Progenitor cell of endocrine pancreas (in vitro differentiated cells): ENCODE measurements at regions not wholly inside any gene's neighbourhood (a gene's known extent, or its start where the extent isn't known, plus 50 kb on each side); places are given as distances from the start of the nearest gene placed in this dataset.

Experiments
- DNase-seq: peaks from one replicate; pipeline ENCODE4 v3.0.0; 2021; ENCODE audit warnings: low spot score; ENCODE audit not compliant: unreplicated experiment
- H3K27ac Mint-ChIP-seq: 2 replicates; pipeline ENCODE4 v1.8.0; 2021; ENCODE audit warnings: mild to moderate bottlenecking, moderate library complexity, mixed read lengths
- H3K27me3 Mint-ChIP-seq: 2 replicates; pipeline ENCODE4 v1.8.0; 2021; ENCODE audit warnings: mixed read lengths
- H3K36me3 Mint-ChIP-seq: 2 replicates; pipeline ENCODE4 v1.8.0; 2022; ENCODE audit warnings: mixed read lengths; ENCODE audit not compliant: insufficient read depth
- H3K4me1 Mint-ChIP-seq: 2 replicates; pipeline ENCODE4 v1.8.0; 2021; ENCODE audit warnings: low read depth, mixed read lengths
- H3K4me3 Mint-ChIP-seq: 2 replicates; pipeline ENCODE4 v1.8.0; 2021; ENCODE audit warnings: low read depth, mild to moderate bottlenecking, moderate library complexity, mixed read lengths
- H3K9me3 Mint-ChIP-seq: 2 replicates; pipeline ENCODE4 v1.8.0; 2021; ENCODE audit warnings: low read depth, mixed read lengths
- TF ChIP-seq, protein P1 (sequence below): fragments of 200-600 bp; sonication (generic); IDR thresholded peaks from one replicate; pipeline ENCODE4 v1.5.0; 2021; ENCODE audit warnings: antibody characterized with exemption, mild to moderate bottlenecking; ENCODE audit not compliant: unreplicated experiment

DNA sequence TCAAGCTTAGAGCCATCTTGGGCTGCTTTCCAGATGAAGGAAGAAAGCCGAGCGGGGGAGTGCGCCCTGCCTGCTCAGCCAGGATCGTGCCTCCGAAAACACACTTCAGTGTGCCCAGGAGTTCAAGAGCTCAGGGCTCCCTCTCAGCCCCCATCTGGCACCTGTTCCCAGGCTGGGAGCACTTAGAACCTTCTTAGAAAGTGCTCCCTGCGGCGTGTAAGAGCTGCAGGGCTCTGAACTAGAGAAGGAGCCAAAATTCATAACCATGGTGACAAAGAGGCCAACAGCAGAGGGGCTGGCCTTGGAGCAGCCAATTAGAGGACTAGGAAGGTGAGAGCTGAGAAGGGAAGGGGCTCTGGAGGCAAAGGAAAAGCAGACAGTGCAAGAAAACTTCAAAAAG, 59.0 kb upstream of the TNRC6C start:
- Mint-ChIP-seq H3K36me3 (no peaks in the 10 kb centered on the region), H3K4me3 (no peak overlapping the region), H3K27ac (no peak overlapping the region), H3K4me1 (peaks cover 2% of the 10 kb centered on the region), H3K27me3 (peaks cover 22% of the 10 kb centered on the region), H3K9me3 (no peaks in the 10 kb centered on the region)
- DNase-seq = no peak
- TF ChIP-seq, protein P1, sequence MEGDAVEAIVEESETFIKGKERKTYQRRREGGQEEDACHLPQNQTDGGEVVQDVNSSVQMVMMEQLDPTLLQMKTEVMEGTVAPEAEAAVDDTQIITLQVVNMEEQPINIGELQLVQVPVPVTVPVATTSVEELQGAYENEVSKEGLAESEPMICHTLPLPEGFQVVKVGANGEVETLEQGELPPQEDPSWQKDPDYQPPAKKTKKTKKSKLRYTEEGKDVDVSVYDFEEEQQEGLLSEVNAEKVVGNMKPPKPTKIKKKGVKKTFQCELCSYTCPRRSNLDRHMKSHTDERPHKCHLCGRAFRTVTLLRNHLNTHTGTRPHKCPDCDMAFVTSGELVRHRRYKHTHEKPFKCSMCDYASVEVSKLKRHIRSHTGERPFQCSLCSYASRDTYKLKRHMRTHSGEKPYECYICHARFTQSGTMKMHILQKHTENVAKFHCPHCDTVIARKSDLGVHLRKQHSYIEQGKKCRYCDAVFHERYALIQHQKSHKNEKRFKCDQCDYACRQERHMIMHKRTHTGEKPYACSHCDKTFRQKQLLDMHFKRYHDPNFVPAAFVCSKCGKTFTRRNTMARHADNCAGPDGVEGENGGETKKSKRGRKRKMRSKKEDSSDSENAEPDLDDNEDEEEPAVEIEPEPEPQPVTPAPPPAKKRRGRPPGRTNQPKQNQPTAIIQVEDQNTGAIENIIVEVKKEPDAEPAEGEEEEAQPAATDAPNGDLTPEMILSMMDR = no peak

GRCh38 chr17:77901481-77901880, 57.0 kb upstream of the TNRC6C start:
- no peak for DNase-seq
- Mint-ChIP-seq H3K9me3 (no peaks in the 10 kb centered on the region), H3K27ac (no peak overlapping the region), H3K36me3 (no peaks in the 10 kb centered on the region), H3K27me3 (peaks cover 28% of the 10 kb centered on the region), H3K4me3 (no peak overlapping the region), H3K4me1 (peaks cover 2% of the 10 kb centered on the region)
- TF ChIP-seq, protein P1 = no peak

DNA sequence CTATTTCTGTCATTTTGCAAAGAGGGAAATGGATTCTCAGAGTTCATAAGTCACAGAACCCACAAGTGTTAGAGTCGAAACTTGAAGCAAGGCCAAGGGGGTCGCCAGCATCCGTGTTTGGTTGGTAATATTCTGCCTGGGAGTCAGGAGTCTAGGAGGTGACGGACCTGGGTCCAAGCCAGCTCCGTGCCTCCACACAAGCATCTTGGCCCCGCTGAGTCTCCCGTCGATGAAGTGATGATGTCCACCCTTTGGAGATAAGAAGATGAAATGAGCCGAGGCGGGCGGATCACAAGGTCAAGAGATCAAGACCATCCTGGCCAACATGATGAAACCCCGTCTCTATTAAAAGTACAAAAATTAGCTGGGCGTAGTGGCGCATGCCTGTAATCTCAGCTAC, 53.2 kb upstream of the TNRC6C start:
- H3K36me3 Mint-ChIP-seq = no peaks in the 10 kb centered on the region
- no peaks in the 10 kb centered on the region for H3K4me1 Mint-ChIP-seq
- no peaks in the 10 kb centered on the region for H3K9me3 Mint-ChIP-seq
- H3K27me3 Mint-ChIP-seq = peaks cover 52% of the 10 kb centered on the region
- TF ChIP-seq, protein P1 = no peak
- no peak for DNase-seq
- no peak overlapping the region for H3K27ac Mint-ChIP-seq
- H3K4me3 Mint-ChIP-seq = no peak overlapping the region

DNA sequence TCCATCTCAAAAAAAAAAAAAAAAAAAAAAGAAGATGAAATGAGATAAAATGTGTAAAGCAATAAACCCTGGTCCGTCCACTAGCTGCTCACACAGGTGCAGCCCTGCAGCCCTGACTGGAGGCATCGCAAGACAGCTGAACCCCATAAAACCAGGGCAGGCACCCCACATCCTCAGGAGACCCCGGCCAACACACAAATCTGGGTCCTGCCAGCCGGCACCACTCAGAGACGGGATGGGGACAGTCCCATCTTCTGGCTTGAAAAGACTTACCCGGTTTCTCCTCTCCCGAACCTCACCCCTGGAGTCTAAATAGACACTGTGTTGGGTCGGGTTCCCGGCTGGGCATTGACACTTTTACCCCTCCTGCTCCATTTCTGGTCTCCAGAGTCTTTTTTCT, 52.7 kb upstream of the TNRC6C start:
- Mint-ChIP-seq H3K4me1 (no peaks in the 10 kb centered on the region), H3K36me3 (no peaks in the 10 kb centered on the region), H3K27ac (no peak overlapping the region), H3K4me3 (no peak overlapping the region), H3K9me3 (peaks cover 2% of the 10 kb centered on the region), H3K27me3 (peaks cover 54% of the 10 kb centered on the region)
- TF ChIP-seq, protein P1 = no peak
- DNase-seq = no peak

DNA sequence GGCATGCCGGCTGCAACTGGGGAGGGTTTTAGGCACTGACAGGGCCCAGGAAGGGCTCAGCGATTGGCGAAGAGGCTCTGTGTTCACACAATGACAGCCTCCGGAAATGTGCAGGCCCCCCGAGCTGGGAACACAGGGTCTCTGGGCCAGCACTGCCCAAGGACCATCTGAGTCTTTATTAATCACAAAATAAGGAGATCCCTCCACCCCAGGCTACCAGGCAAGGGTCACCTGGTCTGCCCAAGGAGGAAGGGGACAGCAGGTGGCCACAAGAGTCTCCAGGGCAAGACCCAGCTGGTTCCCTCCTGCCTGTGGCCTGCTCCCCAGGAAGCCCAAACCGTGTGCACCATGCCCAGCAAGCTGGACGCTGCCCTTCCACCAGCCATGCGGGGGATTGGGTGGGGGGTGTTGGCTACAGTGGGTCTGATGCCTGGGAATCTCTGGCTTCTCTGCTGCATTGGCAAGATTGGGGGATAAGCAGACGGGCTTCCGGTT, 52.1 kb upstream of the TNRC6C start:
- Mint-ChIP-seq H3K4me3 (no peak overlapping the region), H3K36me3 (no peaks in the 10 kb centered on the region), H3K9me3 (peaks cover 3% of the 10 kb centered on the region), H3K4me1 (no peaks in the 10 kb centered on the region), H3K27ac (no peak overlapping the region), H3K27me3 (peaks cover 52% of the 10 kb centered on the region)
- DNase-seq = no peak
- TF ChIP-seq, protein P1 = no peak
